Choroid plexus epithelial cell (primary cell): ENCODE measurements at regions not wholly inside any gene's neighbourhood (a gene's known extent, or its start where the extent isn't known, plus 50 kb on each side); places are given as distances from the start of the nearest gene placed in this dataset.

Experiments
- DNase-seq: peaks from one replicate; pipeline ENCODE4 v3.0.0-alpha.2; 2010; ENCODE audit warnings: low read depth
- H3K4me3 ChIP-seq: 2 replicates; pipeline ENCODE4 v1.5.1; 2011; ENCODE audit warnings: low read depth, mild to moderate bottlenecking, control low read depth, low read length, moderate library complexity
- TF ChIP-seq, protein P1 (sequence below): conservative IDR thresholded peaks from 2 replicates; pipeline ENCODE4 v1.5.1; 2011; ENCODE audit warnings: low read depth, mild to moderate bottlenecking, control low read depth, inconsistent platforms, low read length, moderate library complexity

DNA sequence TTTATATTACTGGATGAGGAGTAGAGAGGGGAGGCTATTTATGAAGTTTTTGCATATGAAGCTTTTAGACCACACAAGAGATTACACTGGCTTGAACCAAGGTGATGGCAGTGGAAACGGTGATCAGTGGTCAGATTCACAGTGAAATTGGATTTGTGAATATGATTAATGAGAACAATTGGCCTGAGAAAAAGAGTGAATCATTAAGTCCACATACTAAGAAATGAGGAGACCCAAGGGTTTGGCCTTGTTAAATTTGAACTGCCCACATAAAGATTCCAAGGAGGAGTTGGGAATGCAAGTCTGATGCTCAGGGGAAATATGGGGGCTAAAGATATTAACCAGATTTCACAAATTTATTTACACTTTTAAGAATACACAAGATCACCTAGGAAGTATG lies 155.3 kb upstream of the ADGRL3 start:
- DNase-seq: no peak
- TF ChIP-seq, protein P1, sequence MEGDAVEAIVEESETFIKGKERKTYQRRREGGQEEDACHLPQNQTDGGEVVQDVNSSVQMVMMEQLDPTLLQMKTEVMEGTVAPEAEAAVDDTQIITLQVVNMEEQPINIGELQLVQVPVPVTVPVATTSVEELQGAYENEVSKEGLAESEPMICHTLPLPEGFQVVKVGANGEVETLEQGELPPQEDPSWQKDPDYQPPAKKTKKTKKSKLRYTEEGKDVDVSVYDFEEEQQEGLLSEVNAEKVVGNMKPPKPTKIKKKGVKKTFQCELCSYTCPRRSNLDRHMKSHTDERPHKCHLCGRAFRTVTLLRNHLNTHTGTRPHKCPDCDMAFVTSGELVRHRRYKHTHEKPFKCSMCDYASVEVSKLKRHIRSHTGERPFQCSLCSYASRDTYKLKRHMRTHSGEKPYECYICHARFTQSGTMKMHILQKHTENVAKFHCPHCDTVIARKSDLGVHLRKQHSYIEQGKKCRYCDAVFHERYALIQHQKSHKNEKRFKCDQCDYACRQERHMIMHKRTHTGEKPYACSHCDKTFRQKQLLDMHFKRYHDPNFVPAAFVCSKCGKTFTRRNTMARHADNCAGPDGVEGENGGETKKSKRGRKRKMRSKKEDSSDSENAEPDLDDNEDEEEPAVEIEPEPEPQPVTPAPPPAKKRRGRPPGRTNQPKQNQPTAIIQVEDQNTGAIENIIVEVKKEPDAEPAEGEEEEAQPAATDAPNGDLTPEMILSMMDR: no peak
- no peak overlapping the region for H3K4me3 ChIP-seq

DNA sequence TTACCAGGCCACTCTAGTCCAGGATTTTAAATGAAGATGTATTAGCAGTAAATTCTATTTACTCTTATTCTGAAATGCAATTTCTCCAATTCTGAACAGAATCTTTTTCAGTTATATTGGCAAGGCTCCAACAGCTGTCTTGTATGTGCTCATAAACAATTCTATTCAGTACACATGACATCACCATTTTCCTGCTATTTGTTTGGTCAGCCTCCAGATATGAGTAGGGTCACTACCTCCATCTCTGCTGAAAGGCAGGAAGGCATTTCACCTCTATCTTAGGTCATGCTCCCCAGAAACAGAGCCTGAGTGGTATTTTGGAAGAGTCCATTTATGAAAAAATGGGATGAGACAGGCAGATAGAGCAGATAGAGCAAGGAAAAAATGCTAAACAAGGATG lies 151.1 kb upstream of the ADGRL3 start:
- H3K4me3 ChIP-seq: no peak overlapping the region
- peak; percentile 14 for DNase-seq
- TF ChIP-seq, protein P1: no peak

DNA sequence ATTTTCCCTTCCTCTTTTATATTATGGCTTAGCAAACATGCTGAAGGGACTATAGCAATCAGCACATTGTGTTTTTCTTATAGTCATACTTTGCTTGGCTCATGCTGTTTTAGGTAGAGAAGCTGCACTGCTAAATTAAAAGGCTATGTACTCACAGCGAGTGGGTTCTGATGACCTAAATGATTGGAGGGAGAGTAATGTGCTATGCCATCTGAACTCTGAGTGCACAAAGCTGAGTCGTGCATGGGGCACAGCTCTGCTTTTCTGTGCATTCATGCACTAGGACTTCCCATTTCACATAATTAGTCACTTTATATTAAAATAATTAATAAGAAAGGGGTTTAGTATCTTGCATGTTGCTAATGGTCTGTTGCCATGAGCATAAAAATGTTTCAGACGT lies 132.7 kb upstream of the ADGRL3 start:
- H3K4me3 ChIP-seq: no peak overlapping the region
- TF ChIP-seq, protein P1: no peak
- no peak for DNase-seq

DNA sequence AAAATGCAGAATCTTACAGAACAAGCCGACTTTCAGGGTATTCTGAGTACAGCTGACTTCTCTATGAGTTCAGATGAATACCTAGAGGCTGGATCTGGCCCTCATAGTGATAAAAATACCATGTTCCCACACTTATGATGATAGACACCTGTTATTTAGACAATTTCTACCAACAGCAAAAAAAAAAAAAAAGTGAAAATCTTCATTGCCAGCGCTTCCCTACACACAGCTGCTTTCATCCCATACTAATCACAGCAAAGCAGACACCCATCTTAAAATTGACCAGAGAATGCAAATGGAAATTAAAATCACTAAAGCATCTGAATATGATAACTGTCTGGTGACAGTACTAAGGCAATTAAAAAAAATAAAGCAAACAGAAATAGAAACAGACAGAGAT lies 132.1 kb upstream of the ADGRL3 start:
- TF ChIP-seq, protein P1: no peak
- DNase-seq: no peak

DNA sequence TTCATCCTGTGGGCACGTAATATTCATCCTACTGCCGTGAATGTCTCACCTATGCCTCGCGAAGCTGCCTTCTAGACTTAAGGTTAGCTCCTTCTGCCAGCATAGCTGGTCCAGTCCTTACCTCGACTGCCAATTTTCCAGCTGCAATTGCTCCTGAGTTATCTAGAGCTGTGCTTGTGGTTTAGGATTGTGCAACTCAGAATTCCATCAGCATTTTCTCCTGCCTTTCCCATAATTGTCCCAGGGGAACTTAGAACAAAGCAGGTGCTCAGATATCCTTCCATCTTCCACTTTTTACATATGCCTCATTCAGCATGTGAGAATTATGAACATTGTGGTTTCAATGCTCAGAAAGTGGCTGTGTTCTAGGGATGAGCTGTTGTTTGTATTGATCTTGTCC lies 131.4 kb upstream of the ADGRL3 start:
- DNase-seq: peak; percentile 36
- TF ChIP-seq, protein P1: no peak
- H3K4me3 ChIP-seq: no peak overlapping the region

More for the DNA sequence above, 132.1 kb upstream of the ADGRL3 start:
- H3K4me3 ChIP-seq: no peak overlapping the region

DNA sequence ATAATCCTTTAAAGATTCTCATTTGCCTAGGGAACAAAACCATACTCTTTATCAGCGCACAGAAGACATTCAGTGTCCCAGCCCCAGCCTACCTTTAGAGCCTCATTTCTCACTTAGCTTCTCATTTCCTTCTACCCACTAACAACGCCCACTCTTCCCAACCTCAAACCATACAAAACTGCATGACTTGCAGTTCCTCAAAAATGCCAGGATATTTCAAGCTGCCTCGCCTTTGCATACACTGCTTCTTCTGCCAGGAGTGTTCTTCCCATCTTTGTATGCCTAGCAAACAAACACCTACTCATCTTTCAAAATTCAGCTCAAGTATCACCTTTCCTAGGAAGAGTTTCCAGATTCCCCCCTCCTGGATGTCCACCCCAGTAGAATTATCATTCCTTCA lies 129.9 kb upstream of the ADGRL3 start:
- TF ChIP-seq, protein P1: no peak
- no peak overlapping the region for H3K4me3 ChIP-seq
- no peak for DNase-seq

DNA sequence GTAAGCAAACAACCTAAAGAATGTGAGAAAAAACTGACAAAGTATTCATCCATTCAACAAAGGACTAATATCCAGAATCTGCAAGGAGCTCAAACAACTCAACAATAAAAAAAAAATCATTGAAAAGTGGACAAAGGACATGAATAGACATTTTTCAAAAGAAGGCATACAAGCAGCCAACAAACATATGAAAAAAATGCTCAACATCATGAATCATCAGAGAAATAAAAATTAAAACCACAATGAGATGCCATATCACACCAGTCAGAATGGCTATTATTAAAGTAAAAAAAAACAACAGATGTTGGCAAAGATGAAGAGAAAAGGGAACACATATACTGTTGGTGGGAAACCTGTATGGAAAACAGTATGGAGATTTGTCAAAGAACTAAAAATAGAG lies 120.7 kb upstream of the ADGRL3 start:
- peak; percentile 1 for DNase-seq
- H3K4me3 ChIP-seq: no peak overlapping the region
- TF ChIP-seq, protein P1: no peak
